Bronchial epithelial cell (primary cell): ENCODE measurements at regions not wholly inside any gene's neighbourhood (a gene's known extent, or its start where the extent isn't known, plus 50 kb on each side); places are given as distances from the start of the nearest gene placed in this dataset.

Source experiments
- DNase-seq: peaks from one replicate; pipeline ENCODE4 v3.0.0-alpha.2; 2010; ENCODE audit warnings: low read depth
- FAIRE-seq: peaks from 2 replicates; lab custom pipeline; 2011; peaks lifted over from hg19 to GRCh38; lab: Jason Lieb, UNC
- H3K27me3 ChIP-seq: 2 replicates; pipeline ENCODE4 v1.5.1; 2011; ENCODE audit warnings: low read length; ENCODE audit not compliant: control insufficient read depth, insufficient read depth
- H3K36me3 ChIP-seq: 2 replicates; pipeline ENCODE4 v1.5.1; 2011; ENCODE audit warnings: low read length; ENCODE audit not compliant: control insufficient read depth, insufficient read depth
- H3K4me3 ChIP-seq: 2 replicates; pipeline ENCODE4 v1.5.1; 2011; ENCODE audit warnings: mild to moderate bottlenecking, low read depth, low read length, control low read depth
- CTCF ChIP-seq: IDR thresholded peaks from 2 replicates; pipeline ENCODE4 v1.5.1; 2011; ENCODE audit warnings: mild to moderate bottlenecking, moderate library complexity, low read length, control low read depth, inconsistent platforms; ENCODE audit not compliant: insufficient read depth, severe bottlenecking

- FAIRE-seq (no peak), DNase-seq (no peak)
- no peak for TF ChIP-seq CTCF
- no peak overlapping the region for H3K4me3 ChIP-seq
- H3K36me3 ChIP-seq, result no peaks in the 10 kb centered on the region
- no peaks in the 10 kb centered on the region for H3K27me3 ChIP-seq
Observed at GRCh38 chr18:30072609-30073385, 969.7 kb downstream of the DSC3 start.

- Histone ChIP-seq H3K27me3 (no peaks in the 10 kb centered on the region), H3K4me3 (no peak overlapping the region), H3K36me3 (no peaks in the 10 kb centered on the region)
- FAIRE-seq (no peak), DNase-seq (no peak)
- TF ChIP-seq CTCF, result no peak
Observed at GRCh38 chr18:30066288-30066687, 976.3 kb downstream of the DSC3 start.

- H3K4me3 ChIP-seq, result no peak overlapping the region
- H3K36me3 ChIP-seq, result no peaks in the 10 kb centered on the region
- H3K27me3 ChIP-seq, result no peaks in the 10 kb centered on the region
- FAIRE-seq (no peak), DNase-seq (no peak)
- no peak for TF ChIP-seq CTCF
Observed at GRCh38 chr18:30057398-30057797, 985.1 kb downstream of the DSC3 start.

- FAIRE-seq, result no peak
- H3K4me3 ChIP-seq, result no peak overlapping the region
- DNase-seq, result no peak
- H3K27me3 ChIP-seq, result no peaks in the 10 kb centered on the region
- H3K36me3 ChIP-seq, result no peaks in the 10 kb centered on the region
- TF ChIP-seq CTCF, result no peak
Observed at GRCh38 chr18:30056528-30056927, 986.0 kb downstream of the DSC3 start.

GRCh38 chr18:30044496-30044895 lies 998.0 kb downstream of the DSC3 start:
- no peak for FAIRE-seq
- DNase-seq, result peak; percentile 11
- no peak for TF ChIP-seq CTCF
- Histone ChIP-seq H3K36me3 (no peaks in the 10 kb centered on the region), H3K4me3 (no peak overlapping the region), H3K27me3 (no peaks in the 10 kb centered on the region)

- no peak for TF ChIP-seq CTCF
- no peaks in the 10 kb centered on the region for H3K36me3 ChIP-seq
- FAIRE-seq (no peak), DNase-seq (no peak)
- H3K27me3 ChIP-seq, result no peaks in the 10 kb centered on the region
- H3K4me3 ChIP-seq, result no peak overlapping the region
Observed at GRCh38 chr18:30039201-30039600, 1003.3 kb downstream of the DSC3 start.
